ENCODE measurements at regions not wholly inside any gene's neighbourhood (a gene's known extent, or its start where the extent isn't known, plus 50 kb on each side); places are given as distances from the start of the nearest gene placed in this dataset.

DNA sequence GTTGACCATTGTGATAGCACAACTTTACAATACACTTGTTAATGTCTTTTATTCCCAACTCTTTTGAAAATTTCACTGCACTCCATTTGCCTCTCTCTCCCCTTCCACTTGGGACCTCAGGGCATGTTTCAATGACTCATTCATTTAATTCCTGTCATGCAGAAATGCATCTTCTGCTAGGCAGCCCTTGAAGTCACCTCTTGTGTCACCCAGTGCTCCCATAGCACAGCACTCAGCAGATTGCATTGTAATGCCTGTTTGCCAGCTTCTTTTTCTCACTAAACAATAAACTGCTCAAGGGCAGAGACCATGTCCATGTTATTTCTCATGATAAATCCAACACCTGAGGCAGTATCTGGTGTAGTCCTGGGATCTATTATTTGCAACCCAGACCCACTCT is 85.9 kb upstream of the ACSL3 start:
- no peak for TF ChIP-seq CTCF (IDR thresholded peaks at IDR 0.05)
- TF ChIP-seq POLR2A (IDR thresholded peaks at IDR 0.05) = no peak
